ENCODE measurements at regions not wholly inside any gene's neighbourhood (a gene's known extent, or its start where the extent isn't known, plus 50 kb on each side); places are given as distances from the start of the nearest gene placed in this dataset.

- H3K9me2 ChIP-seq (ENCODE audit: insufficient read depth) = no peaks in the 10 kb centered on the region
- no peak overlapping the region for H3K27ac ChIP-seq (ENCODE audit: low read depth, low read length)
- ChIA-PET CTCF (no interaction called here), RAD21 (ENCODE audit: low non-redundant PET in 1 of 2, low total read pairs in 2 of 2, uncharacterized antibody in 2 of 2, unreplicated experiment in 2 of 2) (no interaction called here), POLR2A (no interaction called here)
- H3K4me3 ChIP-seq (replicated peaks in 1 of 2; ENCODE audit: low read depth in 1 of 2, low read length in 2 of 2) = no peak overlapping the region
- TF ChIP-seq POLR2A (IDR thresholded peaks at IDR 0.05; ENCODE audit: borderline replicate concordance, extremely low read depth, insufficient read depth, insufficient read length) = no peak
- TF ChIP-seq SP1 (IDR thresholded peaks at IDR 0.05; ENCODE audit: low read depth) = no peak
- TF ChIP-seq CTCF (IDR thresholded peaks at IDR 0.05 in 2 of 3, conservative IDR thresholded peaks at IDR 0.05 in 1 of 3; ENCODE audit: borderline replicate concordance in 1 of 3, insufficient read depth in 1 of 3, low read depth in 2 of 3, low read length in 2 of 3) = no peak
- TF ChIP-seq CEBPB (IDR thresholded peaks at IDR 0.05; ENCODE audit: low read depth) = no peak
- no peak for TF ChIP-seq EGR1 (IDR thresholded peaks at IDR 0.05; ENCODE audit: low read depth)
- TF ChIP-seq POLR2AphosphoS5 (IDR thresholded peaks at IDR 0.05; ENCODE audit: low read depth, low read length) = no peak
- no peak for TF ChIP-seq FOSL1 (IDR thresholded peaks at IDR 0.05; ENCODE audit: low read depth)
- TF ChIP-seq, protein P1, sequence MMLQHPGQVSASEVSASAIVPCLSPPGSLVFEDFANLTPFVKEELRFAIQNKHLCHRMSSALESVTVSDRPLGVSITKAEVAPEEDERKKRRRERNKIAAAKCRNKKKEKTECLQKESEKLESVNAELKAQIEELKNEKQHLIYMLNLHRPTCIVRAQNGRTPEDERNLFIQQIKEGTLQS (IDR thresholded peaks at IDR 0.05) = no peak
- no peak for TF ChIP-seq EZH2 (IDR thresholded peaks at IDR 0.05)
- TF ChIP-seq ZNF274 (IDR thresholded peaks at IDR 0.05; ENCODE audit: low read depth, low read length) = no peak
- TF ChIP-seq YY1 (IDR thresholded peaks at IDR 0.05; ENCODE audit: extremely low read depth, insufficient replicate concordance, low read depth, low read length) = no peak
- no peak for TF ChIP-seq ELF1 (IDR thresholded peaks at IDR 0.05; ENCODE audit: borderline replicate concordance, low read depth)
- TF ChIP-seq SRF (IDR thresholded peaks at IDR 0.05; ENCODE audit: low read depth) = no peak
- TF ChIP-seq RAD21 (IDR thresholded peaks at IDR 0.05; ENCODE audit: low read depth) = no peak
- TF ChIP-seq, protein P2, sequence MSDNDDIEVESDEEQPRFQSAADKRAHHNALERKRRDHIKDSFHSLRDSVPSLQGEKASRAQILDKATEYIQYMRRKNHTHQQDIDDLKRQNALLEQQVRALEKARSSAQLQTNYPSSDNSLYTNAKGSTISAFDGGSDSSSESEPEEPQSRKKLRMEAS (IDR thresholded peaks at IDR 0.05) = no peak
- TF ChIP-seq SIN3A (IDR thresholded peaks at IDR 0.05; ENCODE audit: low read depth) = no peak
- TF ChIP-seq TCF7L2 (IDR thresholded peaks at IDR 0.05; ENCODE audit: borderline replicate concordance, extremely low read depth, insufficient read depth, insufficient read length) = no peak
- H3K9me3 ChIP-seq (ENCODE audit: control insufficient read depth in 1 of 2, insufficient read depth in 1 of 2, low read depth in 1 of 2, low read length in 2 of 2) = no peaks in the 10 kb centered on the region
- H2AFZ ChIP-seq (ENCODE audit: low read depth, low read length, poor library complexity, severe bottlenecking) = no peak overlapping the region
- DNase-seq (ENCODE audit: low read depth, low spot score) (no peak), ATAC-seq (no peak)
- H3K27me3 ChIP-seq (ENCODE audit: insufficient read depth, low read length) = 0 out of 2 replicates have a peak, but pooled peaks cover 4% of the 10 kb centered on the region
- H3K9ac ChIP-seq (ENCODE audit: low read length) = no peak overlapping the region
- H3K79me2 ChIP-seq (ENCODE audit: insufficient read depth, low read length) = no peaks in the 10 kb centered on the region
- H3K4me1 ChIP-seq (ENCODE audit: control insufficient read depth in 1 of 2, insufficient read depth in 2 of 2, low read length in 2 of 2) = peaks cover 0 to 13% of the 10 kb centered on the region in 2 experiments; a peak in 3 of 4 replicates
- no peaks in the 10 kb centered on the region for H4K20me1 ChIP-seq (ENCODE audit: insufficient read depth)
- no TSS peak for BruUV-seq (replicated peaks)
- no peaks in the 10 kb centered on the region for H3K36me3 ChIP-seq (ENCODE audit: control insufficient read depth in 1 of 2, insufficient read depth in 2 of 2, low read length in 2 of 2)
- intact Hi-C loops (cut with micrococcal nuclease) = loop anchor here (5.0 to 10.0 kb wide), 3 partner anchors 186 to 359 kb away; no protein-coding TSS in a partner anchor
- no peak overlapping the region for H3K4me2 ChIP-seq (ENCODE audit: low read length)
Measured at GRCh38 chr3:10700821-10701220, 115.2 kb upstream of the SLC6A11 start.

Measured in HCT116 (cell line).